Skin epidermis (tissue), 12 donors: ENCODE measurements at regions not wholly inside any gene's neighbourhood (a gene's known extent, or its start where the extent isn't known, plus 50 kb on each side); places are given as distances from the start of the nearest gene placed in this dataset.

Experiments used
- H3K27ac ChIP-seq, 21 experiments: fragments of 200-600 bp; sonication (generic) in 11 of 21; one replicate each; pipeline ENCODE4 v1.5.0; 2020; ENCODE audit warnings: mild to moderate bottlenecking in 3 of 21, inconsistent platforms in 2 of 21, moderate library complexity in 2 of 21
- H3K4me3 ChIP-seq, 7 experiments: fragments of 200-600 bp; sonication (generic) in 2 of 7; one replicate each; pipeline ENCODE4 v1.5.0; 2020; ENCODE audit warnings: inconsistent platforms in 2 of 7, mild to moderate bottlenecking in 2 of 7, moderate library complexity in 1 of 7

DNA sequence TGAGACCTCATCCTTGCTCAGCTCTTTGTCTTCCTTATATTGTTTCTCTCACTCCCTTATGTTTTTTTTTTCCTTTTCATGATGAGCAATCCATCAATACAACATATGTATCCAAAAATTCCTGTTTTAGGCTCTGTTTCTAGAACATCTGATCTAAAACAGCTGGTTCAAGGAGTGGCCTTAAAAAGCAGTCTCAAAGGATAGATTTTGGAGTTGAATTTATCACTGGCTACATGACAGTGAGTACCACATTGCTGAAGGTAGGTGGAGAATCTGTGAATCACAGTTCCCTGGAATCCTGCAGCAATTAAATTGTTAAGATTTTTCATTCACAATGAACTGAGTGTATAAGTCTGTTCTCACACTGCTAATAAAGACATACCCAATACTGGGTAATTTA is 155.8 kb upstream of the ADAMTS5 start:
- no peak overlapping the region for H3K4me3 ChIP-seq
- no peak overlapping the region for H3K27ac ChIP-seq

DNA sequence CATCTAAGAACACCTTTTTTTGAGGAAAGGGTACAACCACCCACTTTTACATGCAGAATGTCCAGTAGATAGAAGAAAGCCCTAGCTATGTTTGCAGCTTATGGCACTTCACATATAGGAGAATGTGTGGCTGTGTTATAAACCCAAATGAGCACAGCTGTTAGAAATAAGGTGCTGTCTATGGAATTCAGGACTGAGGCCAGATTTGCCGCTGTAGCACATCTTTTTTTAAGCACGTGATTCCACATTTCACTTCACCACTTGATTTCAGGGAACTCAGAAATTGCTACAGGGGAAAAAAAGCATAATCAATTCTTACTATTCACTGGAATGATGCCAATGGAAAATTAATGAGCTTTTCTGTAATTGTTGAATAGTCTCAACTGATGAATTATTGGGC is 147.2 kb upstream of the ADAMTS5 start:
- Histone ChIP-seq H3K27ac (no peak overlapping the region), H3K4me3 (no peak overlapping the region)

DNA sequence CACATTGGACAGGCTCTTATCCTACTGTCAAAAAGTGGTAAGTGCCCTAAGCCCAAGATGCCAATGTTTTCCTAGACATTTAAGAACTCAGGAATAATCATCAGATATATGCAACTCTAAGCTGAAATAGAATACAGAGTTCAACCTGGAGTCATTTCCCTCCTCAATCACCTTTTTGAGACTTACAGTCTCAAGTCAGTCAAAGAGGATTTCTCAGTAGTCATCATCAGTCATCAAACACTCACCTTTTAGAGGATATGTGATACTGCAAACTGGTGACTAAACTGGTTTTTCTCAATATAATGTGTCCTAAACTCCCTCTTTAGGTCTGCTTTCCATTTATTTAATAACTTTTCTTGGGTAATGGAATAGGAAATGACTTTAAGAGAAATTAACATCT is 145.3 kb upstream of the ADAMTS5 start:
- Histone ChIP-seq H3K4me3 (no peak overlapping the region), H3K27ac (no peak overlapping the region)

DNA sequence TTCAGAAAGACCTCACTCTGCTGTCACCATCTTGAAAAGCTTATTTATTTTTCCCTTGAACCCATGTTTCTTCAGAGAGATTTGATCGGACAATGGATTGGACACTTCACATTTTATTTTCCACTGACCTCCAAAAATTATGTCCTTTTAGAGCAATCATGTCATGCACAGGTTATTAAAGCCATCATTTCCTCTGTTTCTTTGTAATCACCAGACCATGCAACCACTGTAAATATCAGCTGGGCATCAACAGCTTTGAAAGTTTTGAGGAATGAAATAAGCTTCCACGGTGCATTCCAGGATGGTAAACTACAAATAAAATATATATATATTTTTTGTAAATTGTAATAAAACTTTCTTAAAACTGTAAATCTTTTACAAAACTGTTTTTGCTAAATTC is 144.1 kb upstream of the ADAMTS5 start:
- Histone ChIP-seq H3K4me3 (no peak overlapping the region), H3K27ac (no peak overlapping the region)

DNA sequence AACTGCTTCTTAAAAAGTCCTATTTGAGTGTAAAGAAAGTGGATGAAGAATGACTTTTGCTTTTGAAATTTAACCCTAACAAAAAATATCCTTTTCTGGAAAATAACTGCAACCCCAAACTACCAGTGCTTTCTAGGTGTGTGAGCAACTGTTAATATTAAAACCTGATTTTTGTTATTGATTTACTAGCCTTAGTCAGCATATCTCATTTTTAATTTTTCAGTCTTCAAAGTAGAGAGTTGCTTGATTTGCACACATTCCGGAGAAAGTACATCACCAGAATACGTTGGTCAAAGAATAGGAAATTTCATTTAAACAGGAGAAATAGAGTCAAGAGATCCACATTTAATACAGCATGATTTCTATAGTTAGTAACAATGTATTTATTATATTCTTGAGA is 141.8 kb upstream of the ADAMTS5 start:
- Histone ChIP-seq H3K4me3 (no peak overlapping the region), H3K27ac (no peak overlapping the region)

DNA sequence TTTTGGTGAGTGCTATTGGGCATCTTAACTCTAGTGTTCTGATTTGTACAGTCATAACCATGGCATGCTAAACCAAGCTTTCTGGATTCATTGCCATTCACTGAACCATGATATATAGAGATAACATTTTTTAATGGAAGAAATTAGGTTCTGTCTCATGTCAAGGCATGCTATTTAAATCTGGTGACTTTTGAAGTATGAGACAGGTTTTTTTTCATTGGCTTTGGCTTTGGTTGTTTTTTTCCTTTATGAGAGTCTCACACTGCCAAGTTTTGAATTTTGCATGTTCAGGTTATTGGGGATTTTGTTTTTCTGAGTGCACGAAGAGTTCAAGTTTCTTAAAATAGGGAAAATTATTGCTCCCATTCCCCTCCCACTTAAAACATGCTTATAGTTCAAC is 141.3 kb upstream of the ADAMTS5 start:
- no peak overlapping the region for H3K4me3 ChIP-seq
- no peak overlapping the region for H3K27ac ChIP-seq

DNA sequence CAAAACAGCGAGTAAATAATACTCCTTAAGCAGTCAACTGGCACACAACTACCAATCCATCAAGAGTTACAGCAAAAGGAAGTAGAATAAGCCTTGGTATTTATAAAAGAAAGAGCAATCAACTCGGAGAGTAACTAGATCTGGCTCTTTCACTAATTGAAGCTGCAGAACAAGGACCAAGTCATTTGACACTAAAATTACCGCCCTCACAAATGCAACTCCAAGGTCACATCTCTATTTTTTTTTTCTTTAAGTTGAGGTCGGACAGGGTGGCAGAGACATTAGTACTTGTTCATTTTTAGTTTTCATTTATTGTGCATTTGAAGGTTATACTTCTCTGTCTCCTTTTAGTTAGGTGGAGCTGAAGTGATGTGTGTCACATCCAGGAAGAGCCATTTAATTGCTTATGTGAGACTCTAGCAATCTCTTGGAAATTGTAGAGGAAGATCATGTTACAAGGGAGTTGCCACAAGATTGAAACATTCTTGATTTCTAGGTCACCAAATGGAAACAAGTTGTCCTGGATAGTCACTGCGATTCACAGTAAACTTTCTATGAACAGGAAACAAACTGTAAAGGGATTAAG is 138.1 kb upstream of the ADAMTS5 start:
- Histone ChIP-seq H3K4me3 (no peak overlapping the region), H3K27ac (no peak overlapping the region)

DNA sequence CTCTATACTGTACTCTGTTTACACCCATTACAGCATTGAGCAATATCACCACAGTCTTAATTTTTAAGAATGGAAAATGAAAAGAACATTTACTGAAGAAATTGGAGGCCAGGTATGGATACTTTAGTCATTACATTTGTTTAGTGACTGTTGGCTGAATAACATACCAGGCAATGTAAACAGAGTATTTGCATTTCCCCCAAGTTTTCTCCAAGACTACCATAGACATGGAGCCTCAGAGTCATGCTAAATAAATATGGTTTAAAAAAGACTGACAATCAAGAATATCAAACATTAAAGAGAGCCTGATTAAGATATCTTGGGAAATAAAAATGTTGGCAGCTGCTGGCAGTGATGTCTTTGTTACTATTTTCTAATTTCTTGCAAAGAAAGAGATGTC is 136.9 kb upstream of the ADAMTS5 start:
- no peak overlapping the region for H3K4me3 ChIP-seq
- no peak overlapping the region for H3K27ac ChIP-seq

DNA sequence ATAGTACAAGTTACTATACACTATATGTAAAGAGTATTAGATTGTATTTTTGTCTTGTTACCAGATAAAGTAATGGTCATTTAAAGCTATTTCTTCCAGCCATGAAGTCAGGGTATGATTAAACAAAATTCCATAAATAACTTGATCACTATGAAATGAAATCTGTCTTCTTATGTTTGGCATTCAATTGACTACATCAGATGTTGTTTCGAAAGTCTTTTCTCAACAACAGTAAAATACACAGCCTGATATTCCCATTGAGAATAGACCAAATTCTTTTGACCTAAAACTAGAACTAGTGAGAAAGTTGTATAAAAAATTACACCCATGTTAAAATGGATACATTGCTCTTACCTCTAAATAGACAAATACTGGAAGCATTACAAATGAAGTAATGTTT is 134.6 kb upstream of the ADAMTS5 start:
- H3K27ac ChIP-seq, result no peak overlapping the region
- H3K4me3 ChIP-seq, result no peak overlapping the region

DNA sequence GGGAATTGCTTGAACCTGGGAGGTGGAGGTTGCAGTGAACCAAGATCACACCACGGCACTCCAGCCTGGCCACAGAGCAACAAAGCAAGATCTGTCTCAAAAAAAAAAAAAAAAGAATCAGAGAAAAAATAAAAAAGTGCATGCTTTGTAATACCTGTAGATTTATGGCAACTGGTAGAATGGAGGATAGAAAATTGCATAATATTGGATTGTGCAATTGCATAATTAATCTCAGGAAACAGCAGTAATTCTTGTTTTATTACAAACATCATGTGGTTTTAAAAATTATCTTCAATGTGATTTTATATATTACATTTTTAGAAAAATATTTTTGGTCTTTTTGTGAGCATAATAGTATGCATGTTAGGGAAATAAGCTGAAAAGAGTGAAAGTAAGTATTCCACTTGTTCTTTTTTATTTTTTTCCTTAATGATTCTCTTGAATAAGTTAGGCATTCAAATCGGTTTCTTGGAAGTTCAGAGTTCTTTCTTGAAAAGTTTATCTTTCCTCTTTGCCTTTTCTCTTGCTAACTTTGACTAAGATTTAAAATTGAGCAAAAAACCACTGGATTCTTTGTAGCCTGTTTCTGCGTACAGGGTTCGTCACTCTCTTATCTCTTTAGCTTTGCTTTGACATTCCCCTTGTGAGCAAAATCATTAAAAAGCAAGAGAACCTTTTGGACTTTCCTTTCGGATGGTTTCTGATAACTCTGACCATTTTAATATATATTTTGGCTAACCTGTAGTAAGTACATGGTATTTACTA is 127.5 kb upstream of the ADAMTS5 start:
- Histone ChIP-seq H3K27ac (no peak overlapping the region), H3K4me3 (no peak overlapping the region)

DNA sequence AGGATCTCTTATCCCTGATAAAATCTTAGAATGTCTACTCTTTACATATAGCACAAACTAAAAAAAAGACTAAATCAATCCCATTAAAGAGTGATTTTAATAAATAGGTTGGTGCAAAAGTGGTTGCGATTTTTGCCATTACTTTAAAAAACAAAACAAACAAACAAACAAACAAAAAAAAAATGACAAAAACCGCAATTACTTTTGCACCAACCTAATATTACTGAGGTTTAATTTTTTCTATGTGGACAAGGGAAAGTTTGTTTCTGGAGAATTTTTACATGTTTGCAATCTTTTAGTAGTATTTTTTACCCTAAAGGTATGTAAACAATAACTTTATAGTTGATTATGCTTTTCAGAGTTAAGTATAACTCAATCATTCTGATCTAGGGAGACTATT is 119.7 kb upstream of the ADAMTS5 start:
- Histone ChIP-seq H3K27ac (no peak overlapping the region), H3K4me3 (no peak overlapping the region)

DNA sequence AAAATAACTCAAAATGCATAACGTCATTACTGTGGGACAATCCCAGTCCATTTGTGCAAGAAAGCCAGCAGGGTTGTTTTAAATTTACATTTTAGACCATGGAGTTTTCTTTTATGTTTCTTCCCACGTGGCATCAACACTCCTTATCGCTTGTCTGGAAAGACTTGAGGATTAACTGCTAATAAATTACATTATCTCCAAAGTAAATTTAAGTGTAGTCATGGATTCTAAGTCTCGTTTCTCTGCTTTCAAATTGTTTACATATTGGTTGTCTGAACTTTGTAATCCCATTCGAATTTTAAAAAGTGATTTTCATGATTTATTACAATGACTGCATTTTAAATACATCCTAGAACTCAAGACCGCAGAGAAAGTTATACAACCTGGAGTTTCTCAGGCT is 119.3 kb upstream of the ADAMTS5 start:
- Histone ChIP-seq H3K27ac (no peak overlapping the region), H3K4me3 (no peak overlapping the region)

DNA sequence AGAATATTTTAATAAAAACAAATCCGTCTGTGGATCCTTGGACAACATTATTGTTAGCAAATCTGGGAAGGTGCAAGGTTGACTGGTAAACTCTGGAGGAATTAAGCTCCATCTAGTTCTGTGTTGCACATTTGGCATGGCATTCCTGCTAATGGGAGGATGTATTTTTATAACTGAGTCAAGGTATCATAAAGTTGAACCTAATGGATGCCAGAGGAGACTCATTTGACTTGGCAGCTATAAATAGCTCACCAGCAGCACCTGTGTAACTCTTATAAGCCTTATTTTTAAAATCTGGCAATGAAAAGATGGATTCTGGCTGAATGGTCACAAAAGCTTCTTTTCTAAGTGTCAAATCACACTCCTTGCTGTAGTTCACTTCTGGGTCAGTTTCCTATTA is 118.5 kb upstream of the ADAMTS5 start:
- Histone ChIP-seq H3K27ac (no peak overlapping the region), H3K4me3 (no peak overlapping the region)

DNA sequence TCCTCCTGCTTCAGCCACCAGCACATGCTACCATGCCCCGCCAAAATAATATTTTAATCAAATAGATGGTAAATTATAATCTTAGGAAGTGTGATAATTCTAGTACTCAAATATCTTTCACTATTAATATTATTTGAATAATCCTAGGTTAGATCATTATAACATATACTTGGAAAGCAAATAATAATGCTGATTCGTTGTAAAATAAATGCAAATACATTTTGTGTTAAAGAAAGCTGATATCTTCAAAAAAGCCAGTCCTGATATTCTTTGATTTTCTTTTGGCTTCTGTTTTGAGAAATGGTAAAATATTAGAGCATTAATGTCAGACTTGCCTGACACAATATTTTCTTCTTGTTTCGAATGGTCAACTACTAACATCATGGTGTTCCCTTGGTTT is 116.3 kb upstream of the ADAMTS5 start:
- H3K27ac ChIP-seq, result no peak overlapping the region
- H3K4me3 ChIP-seq, result no peak overlapping the region

DNA sequence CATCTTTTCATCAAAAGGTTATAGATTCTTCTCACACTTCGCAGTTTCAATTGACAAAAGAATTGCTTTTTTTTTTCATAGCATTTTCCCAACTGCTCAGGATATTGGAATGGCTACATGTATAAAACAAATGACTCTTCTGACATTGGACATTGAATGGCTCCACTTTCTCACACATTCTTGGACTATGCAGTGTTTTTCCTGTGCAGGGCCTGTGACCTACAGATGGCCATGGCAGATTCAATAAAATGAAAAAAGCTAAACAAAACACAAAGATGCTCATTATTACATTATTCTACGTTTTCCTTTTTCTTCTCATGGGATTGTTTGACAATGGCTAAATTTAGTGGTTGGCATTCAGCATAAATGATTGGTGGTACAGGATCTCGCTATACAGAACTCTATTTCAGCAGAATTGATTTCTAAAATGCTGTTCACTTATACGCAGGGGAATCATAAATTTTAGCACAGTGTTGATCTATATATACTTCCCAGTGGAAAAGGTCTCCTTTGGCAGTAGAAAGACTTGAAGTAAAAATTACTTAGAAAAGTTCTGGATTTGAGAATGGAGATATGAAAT is 115.6 kb upstream of the ADAMTS5 start:
- Histone ChIP-seq H3K4me3 (no peak overlapping the region), H3K27ac (no peak overlapping the region)

DNA sequence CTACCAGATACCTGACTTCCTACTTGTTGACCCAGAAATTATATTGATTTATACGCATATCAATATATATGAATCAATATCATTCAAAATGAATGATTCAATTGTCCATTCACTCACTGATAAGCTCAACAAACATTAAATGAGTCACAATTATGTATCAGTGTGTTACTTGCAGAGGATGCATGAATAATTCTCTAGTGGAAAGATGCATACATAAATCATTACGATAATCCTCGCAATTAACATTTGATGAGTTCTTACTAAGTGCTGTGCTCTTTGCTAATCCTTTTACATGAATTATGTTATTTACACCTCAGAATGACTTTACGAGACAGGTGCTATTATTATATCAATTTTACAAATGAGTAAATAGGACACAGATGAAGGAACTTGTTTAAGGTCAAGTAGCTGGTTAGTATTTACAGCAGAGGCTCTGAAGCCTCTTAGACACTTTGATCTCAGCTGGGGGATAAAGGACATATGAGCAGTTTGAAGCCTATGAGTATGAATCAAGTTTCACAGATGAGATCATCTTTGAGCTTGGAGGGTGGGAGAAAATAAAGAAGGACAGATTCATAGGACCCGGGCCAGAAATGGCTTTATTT is 112.8 kb upstream of the ADAMTS5 start:
- Histone ChIP-seq H3K4me3 (no peak overlapping the region), H3K27ac (no peak overlapping the region)

DNA sequence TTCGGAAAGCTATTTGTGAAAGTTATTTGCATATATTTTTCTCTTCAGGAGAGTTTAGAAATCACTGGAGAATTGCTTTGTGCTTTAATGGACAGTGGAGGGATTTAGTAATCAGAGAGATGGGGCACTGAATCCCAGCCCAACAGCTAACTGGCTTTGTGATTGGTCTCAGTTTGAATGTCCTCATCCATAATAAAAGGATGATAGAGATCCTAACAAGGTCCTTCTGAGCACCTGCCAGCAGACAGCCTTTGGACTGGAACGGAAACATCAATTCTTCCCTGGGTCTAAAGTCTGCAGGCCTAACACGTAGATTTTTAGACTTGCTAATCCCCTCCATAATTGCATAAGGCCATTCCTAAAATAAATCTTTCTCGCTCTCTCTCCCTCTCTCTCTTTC is 112.0 kb upstream of the ADAMTS5 start:
- no peak overlapping the region for H3K4me3 ChIP-seq
- H3K27ac ChIP-seq, result no peak overlapping the region

DNA sequence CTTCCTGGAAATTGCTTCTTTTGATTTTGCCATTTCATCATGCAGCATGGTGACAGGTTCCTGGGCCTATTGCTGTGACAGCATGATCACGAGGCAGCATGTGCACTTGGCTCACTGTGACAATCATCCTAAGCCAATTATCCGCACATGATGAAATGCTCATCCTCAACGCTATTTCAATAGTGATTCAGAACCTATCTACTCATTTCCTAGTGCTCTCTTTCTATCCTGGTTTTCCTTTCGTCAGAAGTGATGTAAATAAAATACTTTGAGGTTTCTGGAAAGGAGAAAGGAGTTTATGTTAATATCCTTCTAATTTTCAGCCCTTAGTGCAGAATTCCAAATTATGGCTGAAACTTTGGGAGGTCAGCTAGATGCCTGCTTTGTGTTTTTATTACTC is 110.6 kb upstream of the ADAMTS5 start:
- Histone ChIP-seq H3K27ac (no peak overlapping the region), H3K4me3 (no peak overlapping the region)

DNA sequence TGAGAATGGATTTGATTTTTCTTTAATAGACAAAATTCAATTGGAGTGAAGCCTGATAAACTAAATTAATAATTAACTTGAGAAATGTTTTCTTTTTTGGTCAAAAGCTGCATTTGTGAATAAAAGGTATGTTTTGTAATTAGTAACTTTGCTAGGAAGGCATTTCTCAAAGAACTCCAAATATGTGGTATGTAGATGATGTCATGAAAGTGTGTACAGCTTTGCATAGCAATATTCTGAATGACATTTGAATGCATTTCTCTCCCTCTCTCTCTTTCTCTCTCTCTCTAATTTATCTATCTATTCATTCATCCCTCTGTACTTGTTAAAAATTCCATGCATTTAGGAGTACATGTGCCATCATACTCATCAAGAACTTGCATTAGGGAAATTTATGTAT is 109.1 kb upstream of the ADAMTS5 start:
- no peak overlapping the region for H3K27ac ChIP-seq
- no peak overlapping the region for H3K4me3 ChIP-seq

DNA sequence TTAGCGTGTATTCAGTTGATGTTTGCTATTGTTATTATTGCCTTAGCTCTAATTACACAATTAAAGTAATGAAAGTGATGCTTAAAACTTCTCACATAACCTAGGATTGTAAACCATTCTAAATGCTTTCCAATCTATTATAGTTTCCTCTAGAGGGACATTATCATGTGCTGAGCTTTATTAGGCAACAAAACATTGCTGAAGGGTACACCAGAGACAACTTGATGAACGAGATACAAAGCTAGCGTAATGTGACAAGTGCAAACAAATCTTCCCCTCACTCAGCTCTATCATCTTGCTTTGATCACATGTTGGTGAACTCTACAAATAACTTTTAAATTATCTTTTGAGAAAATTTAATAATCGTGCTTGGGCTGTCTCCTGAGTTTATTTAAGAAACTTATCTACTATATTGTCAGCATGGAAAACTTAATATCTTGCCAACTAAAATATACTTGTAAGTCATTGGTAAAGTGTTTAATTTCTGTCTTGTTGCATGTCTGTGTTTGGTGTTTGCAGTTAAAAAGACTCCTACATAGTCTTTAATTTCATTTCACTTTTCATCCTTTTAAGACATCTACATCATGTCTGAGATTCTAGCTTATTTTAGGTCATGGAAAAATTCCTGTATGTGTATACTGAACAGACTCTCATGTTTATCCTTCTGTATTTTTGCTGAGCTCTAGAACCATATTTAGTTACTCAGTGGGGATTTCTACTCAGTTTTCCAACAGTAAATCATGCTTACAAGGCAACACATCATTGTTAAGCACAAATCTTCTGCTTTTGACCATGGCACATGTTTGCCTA is 104.2 kb upstream of the ADAMTS5 start:
- H3K4me3 ChIP-seq, result no peak overlapping the region
- H3K27ac ChIP-seq, result no peak overlapping the region
